ENCODE measurements at regions not wholly inside any gene's neighbourhood (a gene's known extent, or its start where the extent isn't known, plus 50 kb on each side); places are given as distances from the start of the nearest gene placed in this dataset.

DNA sequence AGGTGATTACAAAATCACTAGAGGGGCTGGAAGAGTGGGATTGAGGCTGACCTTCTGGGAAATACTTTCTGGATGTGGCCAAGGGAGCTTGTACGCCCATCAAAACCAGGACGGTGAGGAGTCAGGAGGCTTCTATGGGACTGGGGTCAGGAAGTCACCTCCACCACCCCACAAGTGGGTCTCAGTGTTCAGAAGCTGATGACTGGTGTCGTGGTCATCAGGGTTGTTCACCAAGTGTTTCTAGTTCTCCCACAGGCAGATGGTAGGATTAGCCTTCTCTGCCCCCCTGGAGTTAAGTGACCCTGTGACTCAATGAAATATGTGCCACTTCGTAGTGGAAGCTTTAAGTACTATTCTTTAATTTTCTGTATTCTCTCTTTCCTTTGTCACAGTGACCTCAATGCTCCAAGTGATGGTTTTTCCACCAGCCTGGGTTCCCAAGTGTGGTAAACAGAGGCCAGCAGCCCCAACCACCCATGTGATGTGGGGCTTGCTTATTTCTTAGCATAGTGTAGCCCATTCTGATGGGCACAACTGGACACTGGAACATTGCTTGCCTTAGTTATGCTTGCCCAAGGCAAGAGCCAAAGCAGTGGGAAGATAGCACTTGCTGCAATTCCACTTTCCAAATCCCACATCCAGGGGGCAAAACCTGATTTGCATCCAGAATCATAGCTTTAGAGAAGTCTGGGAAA is 258.8 kb downstream of the CYP26B1 start:
- intact Hi-C loops (cut with DNase I): no loop called here
- no peak for ATAC-seq
- DNase-seq: no peak

- ATAC-seq (no peak), DNase-seq (no peak)
- intact Hi-C loops (cut with DNase I): no loop called here
These were observed 260.5 kb downstream of the CYP26B1 start for GRCh38 chr2:71887196-71887595.

GRCh38 chr2:71886241-71886640 is 261.4 kb downstream of the CYP26B1 start:
- ATAC-seq: no peak
- intact Hi-C loops (cut with DNase I): no loop called here
- DNase-seq: no peak

GRCh38 chr2:71884303-71885042 is 263.2 kb downstream of the CYP26B1 start:
- ATAC-seq (no peak), DNase-seq (no peak)
- intact Hi-C loops (cut with DNase I): no loop called here

- peak; percentile 92 for DNase-seq
- peak; percentile 87 to 90 for ATAC-seq
- intact Hi-C loops (cut with DNase I): no loop called here
These were observed 264.7 kb downstream of the CYP26B1 start for GRCh38 chr2:71882949-71883472.

- intact Hi-C loops (cut with DNase I): no loop called here
- DNase-seq (no peak), ATAC-seq (no peak)
These were observed 265.3 kb downstream of the CYP26B1 start for GRCh38 chr2:71882236-71882946.

DNA sequence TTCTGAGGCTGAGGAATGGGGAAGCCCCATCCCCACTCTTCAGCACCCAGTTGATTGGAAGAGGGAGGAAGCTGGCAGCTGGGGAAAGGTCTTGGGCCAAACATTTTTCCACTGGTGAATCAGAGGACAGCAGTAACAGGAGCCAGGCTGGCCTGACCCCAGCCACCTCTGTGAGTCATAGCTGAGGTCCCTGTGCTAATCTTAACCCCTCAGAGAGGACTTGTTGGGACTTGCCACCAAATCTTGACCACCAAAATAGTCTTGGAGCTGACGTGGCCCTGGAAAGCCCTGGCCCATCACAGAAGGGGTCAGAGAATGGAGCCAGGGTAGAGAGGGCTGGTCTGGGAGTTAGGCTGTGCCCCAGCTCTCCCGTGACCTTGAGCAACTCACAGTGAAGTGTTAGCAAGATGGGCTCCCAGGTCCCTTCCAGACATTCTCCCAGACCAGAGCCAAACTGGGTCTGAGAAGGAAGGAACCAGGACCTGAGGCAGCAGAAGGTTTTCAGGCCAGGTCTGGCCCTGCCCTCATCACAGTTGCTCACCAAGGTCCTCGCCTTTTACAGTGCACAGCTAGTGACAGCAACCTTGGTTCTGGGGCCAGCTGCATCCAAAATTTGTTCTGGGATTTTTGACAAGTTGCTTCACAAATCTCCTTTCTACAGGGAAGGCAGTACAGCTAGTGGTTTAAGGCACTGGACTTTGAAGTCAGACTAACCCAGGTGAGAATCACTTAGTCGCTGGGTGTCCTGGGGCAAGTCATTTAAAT is 266.6 kb downstream of the CYP26B1 start:
- ATAC-seq: peak; percentile 64 to 79
- DNase-seq: peak; percentile 79
- intact Hi-C loops (cut with DNase I): no loop called here

DNA sequence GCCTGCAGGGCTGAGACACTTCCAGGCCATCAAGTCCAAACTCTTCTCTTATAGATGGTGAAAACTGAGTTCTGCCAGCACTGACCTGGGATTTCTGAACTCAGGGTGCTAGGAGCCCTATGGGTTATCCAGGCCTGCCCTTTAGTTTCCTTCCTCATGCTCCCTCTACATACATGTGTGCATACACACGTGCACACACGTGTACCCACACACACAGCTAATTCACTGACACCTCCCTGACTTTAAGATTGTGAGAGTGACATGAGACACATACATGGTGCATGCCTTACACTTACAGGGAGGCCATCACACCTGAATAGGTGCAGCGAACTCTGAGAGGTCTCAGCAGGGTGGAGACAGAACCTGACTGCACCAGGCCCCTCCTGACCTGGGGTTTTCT is 267.4 kb downstream of the CYP26B1 start:
- intact Hi-C loops (cut with DNase I): no loop called here
- ATAC-seq: no peak
- DNase-seq: no peak

- intact Hi-C loops (cut with DNase I): no loop called here
- DNase-seq (no peak), ATAC-seq (no peak)
These were observed 268.0 kb downstream of the CYP26B1 start for GRCh38 chr2:71879509-71880184.

DNA sequence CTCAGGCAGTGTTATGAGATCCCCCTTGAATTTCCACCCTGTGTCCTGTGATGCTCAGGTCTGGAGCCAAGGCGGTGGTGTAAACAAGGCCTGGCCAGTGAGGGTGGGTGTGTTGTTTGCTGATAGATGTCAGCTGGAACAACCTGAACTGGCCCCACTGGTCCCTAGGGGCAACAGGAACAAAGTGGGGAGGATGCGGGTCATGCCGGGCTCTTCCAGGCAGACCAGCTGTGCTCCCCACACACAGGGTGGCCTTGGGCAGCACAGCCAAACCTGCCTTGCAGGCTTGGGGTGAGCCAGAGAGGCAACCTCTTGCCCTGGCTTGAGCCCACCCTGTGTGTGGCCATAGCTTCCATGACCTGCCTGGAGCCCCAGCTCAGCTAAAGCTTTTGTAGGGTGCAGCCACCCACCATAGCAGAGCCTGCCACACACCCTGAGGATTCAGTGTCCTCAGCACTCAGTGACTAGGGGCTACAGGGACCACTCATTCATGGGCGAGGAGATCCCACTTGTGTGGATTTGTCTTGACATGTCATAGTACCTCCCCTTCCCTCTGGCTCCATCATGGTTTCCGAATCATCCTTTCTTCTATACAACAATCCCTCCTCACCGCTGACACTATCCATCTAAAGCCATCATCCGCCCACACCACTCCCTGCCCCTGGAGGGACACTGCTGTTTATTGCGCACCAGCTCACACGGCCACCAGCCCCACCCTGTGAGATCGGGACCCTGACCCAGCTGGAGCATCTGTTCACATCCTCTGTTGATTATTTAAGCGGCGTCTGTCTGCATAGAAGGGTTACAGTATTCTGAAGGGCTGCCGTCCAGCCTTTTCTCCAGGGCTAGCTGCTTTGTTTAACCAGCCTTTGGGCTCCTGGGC is 268.8 kb downstream of the CYP26B1 start:
- no peak for ATAC-seq
- no peak for DNase-seq
- intact Hi-C loops (cut with DNase I): no loop called here

- ATAC-seq (no peak), DNase-seq (no peak)
- intact Hi-C loops (cut with DNase I): no loop called here
These were observed 270.0 kb downstream of the CYP26B1 start for GRCh38 chr2:71877636-71878035.

- DNase-seq (no peak), ATAC-seq (no peak)
- intact Hi-C loops (cut with DNase I): no loop called here
These were observed 270.9 kb downstream of the CYP26B1 start for GRCh38 chr2:71876542-71877451.

- DNase-seq: no peak
- no peak for ATAC-seq
- intact Hi-C loops (cut with DNase I): no loop called here
These were observed 275.1 kb downstream of the CYP26B1 start for GRCh38 chr2:71872466-71873051.

- intact Hi-C loops (cut with DNase I): no loop called here
- ATAC-seq: no peak
- DNase-seq: no peak
These were observed 282.2 kb downstream of the CYP26B1 start for GRCh38 chr2:71865391-71865965.

DNA sequence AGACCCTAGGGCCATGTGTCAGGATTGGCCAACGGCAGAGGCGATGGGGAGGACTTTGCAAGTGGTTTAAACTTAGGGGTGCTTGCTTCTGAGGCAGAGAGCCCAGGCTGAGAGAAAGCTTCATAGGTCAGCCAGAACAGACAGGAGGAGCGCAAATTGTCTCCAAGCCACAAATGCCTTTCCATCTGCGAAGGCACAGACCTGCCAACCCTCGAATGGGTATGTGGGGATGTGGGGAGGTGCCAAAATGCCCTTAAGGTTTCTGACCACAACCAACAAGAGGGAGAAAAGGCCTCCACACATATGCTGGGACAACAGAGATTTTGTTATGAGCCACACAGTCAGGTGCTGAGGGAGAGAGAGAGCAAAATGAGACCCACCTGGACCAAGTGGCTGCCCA is 283.6 kb downstream of the CYP26B1 start:
- intact Hi-C loops (cut with DNase I): no loop called here
- no peak for ATAC-seq
- DNase-seq: no peak

DNA sequence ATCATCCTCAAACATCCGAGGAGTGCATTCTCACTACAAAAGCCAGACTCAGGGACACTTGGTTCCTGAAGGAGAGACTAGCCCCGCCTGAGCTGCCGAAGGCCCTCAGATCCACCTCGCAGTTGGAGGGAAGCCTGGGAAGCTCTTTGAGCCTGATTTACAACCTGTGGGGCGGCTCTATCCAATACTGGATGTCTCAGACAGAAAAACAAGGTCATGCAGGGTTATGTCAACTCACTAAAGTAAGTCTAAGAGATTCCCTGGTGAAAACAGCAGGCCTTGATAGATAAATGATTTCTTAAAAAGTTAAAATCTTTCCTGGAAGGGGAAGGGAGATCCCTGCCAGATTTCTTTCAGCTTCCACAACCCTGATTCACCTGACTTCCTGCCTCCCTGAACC is 284.3 kb downstream of the CYP26B1 start:
- DNase-seq (no peak), ATAC-seq (no peak)
- intact Hi-C loops (cut with DNase I): no loop called here

Measured in left cardiac atrium (tissue), 4 donors.